Aorta (tissue), 5 donors: ENCODE measurements at regions not wholly inside any gene's neighbourhood (a gene's known extent, or its start where the extent isn't known, plus 50 kb on each side); places are given as distances from the start of the nearest gene placed in this dataset.

Experiments
- ATAC-seq: fragments of 200-7000 bp; cut with Tn5 transposase; one replicate; pipeline ENCODE4 v1.9.1; 2022; ENCODE audit warnings: moderate library complexity; ENCODE audit not compliant: low FRiP score
- DNase-seq, 2 donors: peaks; one replicate each; pipeline ENCODE4 v3.0.0-alpha.2; 2020
- H3K27ac ChIP-seq, 2 donors: one replicate each; pipeline ENCODE4 v1.5.1; 2013; ENCODE audit warnings: low read length in 2 of 2, mild to moderate bottlenecking in 2 of 2, moderate library complexity in 2 of 2, control low read depth in 1 of 2, inconsistent platforms in 1 of 2, low read depth in 1 of 2
- H3K27me3 ChIP-seq, 2 donors: one replicate each; pipeline ENCODE4 v1.6.1; 2013; ENCODE audit warnings: control low read depth in 1 of 2, low read length in 1 of 2, mild to moderate bottlenecking in 1 of 2, moderate library complexity in 1 of 2; ENCODE audit not compliant: insufficient read depth in 2 of 2, control insufficient read depth in 1 of 2
- H3K36me3 ChIP-seq, 2 donors: one replicate each; pipeline ENCODE4 v1.6.1; 2013; ENCODE audit warnings: control low read depth in 1 of 2, low read length in 1 of 2, mild to moderate bottlenecking in 1 of 2; ENCODE audit not compliant: insufficient read depth in 2 of 2, control insufficient read depth in 1 of 2
- H3K4me1 ChIP-seq, 2 donors: one replicate each; pipeline ENCODE4 v1.6.1; 2013; ENCODE audit warnings: low read length in 2 of 2, control low read depth in 1 of 2, mild to moderate bottlenecking in 1 of 2, moderate library complexity in 1 of 2; ENCODE audit not compliant: insufficient read depth in 2 of 2, control insufficient read depth in 1 of 2
- H3K4me3 ChIP-seq, 2 donors: one replicate each; pipeline ENCODE4 v1.5.1; 2013; ENCODE audit warnings: low read length in 2 of 2, control low read depth in 1 of 2, mild to moderate bottlenecking in 1 of 2
- H3K9me3 ChIP-seq: one replicate; pipeline ENCODE4 v1.6.1; 2013; ENCODE audit warnings: mild to moderate bottlenecking, low read length; ENCODE audit not compliant: control insufficient read depth
- WGBS, 2 donors: extraction: QIAGEN DNeasy Blood & Tissue Kit; methylation state at CpG; one replicate each; pipeline ENCODE4 v1.1.7; 2013; 5-methylcytosine and 5-hydroxymethylcytosine counted together
- intact Hi-C, 2 donors: fragments of 100-400 bp; cut with DNase I; formaldehyde crosslinking; loops; one replicate each; pipeline versions ENCODE4 v1.14.2 to v1.15.0; 2022
- donor health status: healthy with polysubstance abuse.
- donor health status: Bipolar disorder and iron deficiency.
- donor health status: DM: no; HTN: no; CAD: no.
- donor health status: DM: no; HTN: no; CAD: no.
- donor health status: DM: yes; HTN: yes; CAD: no.

GRCh38 chr22:48949375-48950149 lies 878.1 kb downstream of the BRD1 start:
- intact Hi-C loops = loop anchor here in 1 of 2 donors (10.0 kb wide), 2 partner anchors 355 to 375 kb away; no protein-coding TSS in a partner anchor
- no peaks in the 10 kb centered on the region for H3K9me3 ChIP-seq
- ATAC-seq (no peak), DNase-seq (peak in 1 of 2 donors; percentile 32)
- H3K4me3 ChIP-seq = no peak overlapping the region
- H3K27ac ChIP-seq = no peak overlapping the region
- no peaks in the 10 kb centered on the region for H3K4me1 ChIP-seq
- 93 to 94% methylated on average over 18 of the region's 18 CpGs for WGBS, 2 donors
- no peaks in the 10 kb centered on the region for H3K36me3 ChIP-seq
- no peaks in the 10 kb centered on the region for H3K27me3 ChIP-seq

GRCh38 chr22:48948575-48949170 lies 879.0 kb downstream of the BRD1 start:
- H3K4me1 ChIP-seq = no peaks in the 10 kb centered on the region
- H3K9me3 ChIP-seq = no peaks in the 10 kb centered on the region
- ATAC-seq (no peak), DNase-seq (peak in 1 of 2 donors; percentile 33)
- H3K27ac ChIP-seq = no peak overlapping the region
- H3K4me3 ChIP-seq = no peak overlapping the region
- no peaks in the 10 kb centered on the region for H3K27me3 ChIP-seq
- 94% methylated on average over 5 to 6 of the region's 6 CpGs for WGBS, 2 donors
- intact Hi-C loops = loop anchor here in 1 of 2 donors (10.0 kb wide), 2 partner anchors 356 to 374 kb away; no protein-coding TSS in a partner anchor
- H3K36me3 ChIP-seq = no peaks in the 10 kb centered on the region

GRCh38 chr22:48947636-48948035 lies 880.0 kb downstream of the BRD1 start:
- intact Hi-C loops = loop anchor here in 1 of 2 donors (10.0 kb wide), 2 partner anchors 357 to 373 kb away; no protein-coding TSS in a partner anchor
- WGBS, 2 donors = 91 to 96% methylated on average over 5 of the region's 5 CpGs
- Histone ChIP-seq H3K9me3 (no peaks in the 10 kb centered on the region), H3K27me3 (no peaks in the 10 kb centered on the region), H3K36me3 (no peaks in the 10 kb centered on the region), H3K4me1 (no peaks in the 10 kb centered on the region), H3K4me3 (no peak overlapping the region), H3K27ac (no peak overlapping the region)
- peak in 1 of 2 donors; percentile 7 for DNase-seq
- no peak for ATAC-seq

- H3K27ac ChIP-seq = no peak overlapping the region
- H3K4me3 ChIP-seq = no peak overlapping the region
- intact Hi-C loops = loop anchor here in 1 of 2 donors (10.0 kb wide), 2 partner anchors 359 to 371 kb away; no protein-coding TSS in a partner anchor
- DNase-seq = peak in 1 of 2 donors; percentile 62
- no peaks in the 10 kb centered on the region for H3K36me3 ChIP-seq
- H3K4me1 ChIP-seq = no peaks in the 10 kb centered on the region
- WGBS, 2 donors = 91 to 97% methylated on average over 22 of the region's 22 CpGs
- no peaks in the 10 kb centered on the region for H3K9me3 ChIP-seq
- ATAC-seq = no peak
- no peaks in the 10 kb centered on the region for H3K27me3 ChIP-seq
These were observed 881.8 kb downstream of the BRD1 start for GRCh38 chr22:48945621-48946458.

GRCh38 chr22:48944751-48945620 lies 882.7 kb downstream of the BRD1 start:
- Histone ChIP-seq H3K27me3 (no peaks in the 10 kb centered on the region), H3K4me3 (no peak overlapping the region), H3K27ac (no peak overlapping the region), H3K4me1 (no peaks in the 10 kb centered on the region), H3K36me3 (no peaks in the 10 kb centered on the region), H3K9me3 (no peaks in the 10 kb centered on the region)
- WGBS, 2 donors = 85 to 94% methylated on average over 38 of the region's 38 CpGs
- ATAC-seq (no peak), DNase-seq (peak in 1 of 2 donors; percentile 67)
- intact Hi-C loops = loop anchor here in 1 of 2 donors (5.0 to 10.0 kb wide), 3 partner anchors 82 to 370 kb away; no protein-coding TSS in a partner anchor

- 68 to 86% methylated on average over 5 of the region's 5 CpGs for WGBS, 2 donors
- Histone ChIP-seq H3K27ac (no peak overlapping the region), H3K4me3 (no peak overlapping the region), H3K4me1 (no peaks in the 10 kb centered on the region), H3K9me3 (no peaks in the 10 kb centered on the region), H3K27me3 (no peaks in the 10 kb centered on the region), H3K36me3 (no peaks in the 10 kb centered on the region)
- intact Hi-C loops = loop anchor here in 1 of 2 donors (5.0 to 10.0 kb wide), 3 partner anchors 83 to 370 kb away; no protein-coding TSS in a partner anchor
- DNase-seq = no peak
- ATAC-seq = no peak
These were observed 883.3 kb downstream of the BRD1 start for GRCh38 chr22:48944433-48944750.

- intact Hi-C loops = loop anchor here in 1 of 2 donors (5.0 to 10.0 kb wide), 3 partner anchors 84 to 369 kb away; no protein-coding TSS in a partner anchor
- WGBS, 2 donors = 40 to 46% methylated on average over 24 of the region's 24 CpGs
- no peaks in the 10 kb centered on the region for H3K9me3 ChIP-seq
- no peaks in the 10 kb centered on the region for H3K4me1 ChIP-seq
- no peaks in the 10 kb centered on the region for H3K36me3 ChIP-seq
- no peaks in the 10 kb centered on the region for H3K27me3 ChIP-seq
- peak; percentile 62 for ATAC-seq
- no peak overlapping the region for H3K27ac ChIP-seq
- DNase-seq = peak in 1 of 2 donors; percentile 73
- H3K4me3 ChIP-seq = no peak overlapping the region
These were observed 883.9 kb downstream of the BRD1 start for GRCh38 chr22:48943567-48944432.
